Left hindlimb (tissue), 1 donor: ENCODE measurements at regions not wholly inside any gene's neighbourhood (a gene's known extent, or its start where the extent isn't known, plus 50 kb on each side); places are given as distances from the start of the nearest gene placed in this dataset.
"Not testable (repeated sequence)": the region's sequence is repeated elsewhere in the genome, so short reads cannot be mapped to it uniquely, and the experiment has no call there.

Experiments used
- DNase-seq: peaks from one replicate; pipeline ENCODE4 v3.0.0-alpha.2; 2018

- DNase-seq, result no peak
Observed at GRCh38 chr7:20521243-20521642, 94.2 kb upstream of the ABCB5 start.

- no peak for DNase-seq
Observed at GRCh38 chr7:20529260-20529659, 86.2 kb upstream of the ABCB5 start.

- DNase-seq, result peak; percentile 59
Observed at GRCh38 chr7:20532890-20533289, 82.6 kb upstream of the ABCB5 start.

GRCh38 chr7:20534543-20534942 lies 80.9 kb upstream of the ABCB5 start:
- DNase-seq, result no peak

- DNase-seq, result no peak
Observed at GRCh38 chr7:20535541-20535940, 79.9 kb upstream of the ABCB5 start.

- DNase-seq, result no peak
Observed at GRCh38 chr7:20539201-20539600, 76.3 kb upstream of the ABCB5 start.

- no peak for DNase-seq
Observed at GRCh38 chr7:20541608-20542349, 73.7 kb upstream of the ABCB5 start.

- peak; percentile 64 for DNase-seq
Observed at GRCh38 chr7:20542594-20542993, 72.9 kb upstream of the ABCB5 start.

- DNase-seq, result no peak
Observed at GRCh38 chr7:20543500-20543899, 72.0 kb upstream of the ABCB5 start.

GRCh38 chr7:20545016-20545415 lies 70.5 kb upstream of the ABCB5 start:
- DNase-seq, result no peak

GRCh38 chr7:20546958-20547357 lies 68.5 kb upstream of the ABCB5 start:
- not testable (repeated sequence) for DNase-seq

- no peak for DNase-seq
Observed at GRCh38 chr7:20554072-20554471, 61.4 kb upstream of the ABCB5 start.

- DNase-seq, result no peak
Observed at GRCh38 chr7:20556091-20556490, 59.4 kb upstream of the ABCB5 start.

GRCh38 chr7:20557116-20557515 lies 58.4 kb upstream of the ABCB5 start:
- DNase-seq, result no peak

- no peak for DNase-seq
Observed at GRCh38 chr7:20558963-20559716, 56.3 kb upstream of the ABCB5 start.

- DNase-seq, result no peak
Observed at GRCh38 chr7:20559883-20560282, 55.6 kb upstream of the ABCB5 start.

GRCh38 chr7:20560325-20561180 lies 54.9 kb upstream of the ABCB5 start:
- no peak for DNase-seq

GRCh38 chr7:20561466-20561865 lies 54.0 kb upstream of the ABCB5 start:
- no peak for DNase-seq

- no peak for DNase-seq
Observed at GRCh38 chr7:20561908-20562307, 53.6 kb upstream of the ABCB5 start.

GRCh38 chr7:20562461-20562860 lies 53.0 kb upstream of the ABCB5 start:
- no peak for DNase-seq
